ENCODE measurements at regions not wholly inside any gene's neighbourhood (a gene's known extent, or its start where the extent isn't known, plus 50 kb on each side); places are given as distances from the start of the nearest gene placed in this dataset.

GRCh38 chr6:90434094-90434493, 137.5 kb upstream of the BACH2 start:
- DNase-seq, result no peak

- no peak for DNase-seq
Measured at GRCh38 chr6:90432937-90433336, 136.3 kb upstream of the BACH2 start.

GRCh38 chr6:90432041-90432775, 135.6 kb upstream of the BACH2 start:
- DNase-seq, result no peak

GRCh38 chr6:90431576-90431975, 134.9 kb upstream of the BACH2 start:
- DNase-seq, result no peak

- no peak for DNase-seq
Measured at GRCh38 chr6:90429713-90430112, 133.1 kb upstream of the BACH2 start.

- DNase-seq, result no peak
Measured at GRCh38 chr6:90428514-90428913, 131.9 kb upstream of the BACH2 start.

- no peak for DNase-seq
Measured at GRCh38 chr6:90425161-90425641, 128.6 kb upstream of the BACH2 start.

GRCh38 chr6:90424580-90424979, 127.9 kb upstream of the BACH2 start:
- DNase-seq, result no peak

- DNase-seq, result no peak
Measured at GRCh38 chr6:90421666-90422065, 125.0 kb upstream of the BACH2 start.

GRCh38 chr6:90420500-90420899, 123.9 kb upstream of the BACH2 start:
- DNase-seq, result no peak

GRCh38 chr6:90417385-90417784, 120.7 kb upstream of the BACH2 start:
- DNase-seq, result no peak

GRCh38 chr6:90416322-90416721, 119.7 kb upstream of the BACH2 start:
- DNase-seq, result no peak

GRCh38 chr6:90415178-90415577, 118.5 kb upstream of the BACH2 start:
- DNase-seq, result no peak

GRCh38 chr6:90414352-90414751, 117.7 kb upstream of the BACH2 start:
- DNase-seq, result no peak

- DNase-seq, result peak; percentile 55
Measured at GRCh38 chr6:90413867-90414266, 117.2 kb upstream of the BACH2 start.

GRCh38 chr6:90413396-90413795, 116.8 kb upstream of the BACH2 start:
- no peak for DNase-seq

- DNase-seq, result no peak
Measured at GRCh38 chr6:90412538-90413369, 116.1 kb upstream of the BACH2 start.

GRCh38 chr6:90411292-90411781, 114.7 kb upstream of the BACH2 start:
- DNase-seq, result peak; percentile 57

- DNase-seq, result no peak
Measured at GRCh38 chr6:90409700-90410099, 113.1 kb upstream of the BACH2 start.

- no peak for DNase-seq
Measured at GRCh38 chr6:90406957-90407356, 110.3 kb upstream of the BACH2 start.

- no peak for DNase-seq
Measured at GRCh38 chr6:90406142-90406794, 109.6 kb upstream of the BACH2 start.

GRCh38 chr6:90403489-90404381, 107.1 kb upstream of the BACH2 start:
- no peak for DNase-seq
